ENCODE measurements at regions not wholly inside any gene's neighbourhood (a gene's known extent, or its start where the extent isn't known, plus 50 kb on each side); places are given as distances from the start of the nearest gene placed in this dataset.

DNA sequence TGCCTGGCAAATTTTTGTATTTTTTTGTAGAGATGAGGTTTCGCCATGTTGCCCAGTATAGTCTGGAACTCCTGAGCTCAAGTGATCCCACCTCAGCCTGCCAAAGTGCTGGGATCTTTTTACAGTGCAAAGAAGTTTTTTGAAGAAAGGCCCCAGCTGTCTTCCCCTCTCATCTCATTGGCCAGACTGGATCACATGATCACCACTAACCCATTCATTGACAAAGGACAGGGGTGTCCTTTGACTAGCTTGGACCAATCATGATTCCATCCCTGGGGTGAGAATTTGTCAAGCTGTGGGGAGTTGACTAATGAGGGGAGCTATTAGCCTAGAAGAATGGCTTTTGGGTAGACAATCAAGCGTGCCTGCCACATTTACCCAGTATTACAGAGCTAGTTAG, 232.9 kb upstream of the TANK start:
- TF ChIP-seq, protein P1, sequence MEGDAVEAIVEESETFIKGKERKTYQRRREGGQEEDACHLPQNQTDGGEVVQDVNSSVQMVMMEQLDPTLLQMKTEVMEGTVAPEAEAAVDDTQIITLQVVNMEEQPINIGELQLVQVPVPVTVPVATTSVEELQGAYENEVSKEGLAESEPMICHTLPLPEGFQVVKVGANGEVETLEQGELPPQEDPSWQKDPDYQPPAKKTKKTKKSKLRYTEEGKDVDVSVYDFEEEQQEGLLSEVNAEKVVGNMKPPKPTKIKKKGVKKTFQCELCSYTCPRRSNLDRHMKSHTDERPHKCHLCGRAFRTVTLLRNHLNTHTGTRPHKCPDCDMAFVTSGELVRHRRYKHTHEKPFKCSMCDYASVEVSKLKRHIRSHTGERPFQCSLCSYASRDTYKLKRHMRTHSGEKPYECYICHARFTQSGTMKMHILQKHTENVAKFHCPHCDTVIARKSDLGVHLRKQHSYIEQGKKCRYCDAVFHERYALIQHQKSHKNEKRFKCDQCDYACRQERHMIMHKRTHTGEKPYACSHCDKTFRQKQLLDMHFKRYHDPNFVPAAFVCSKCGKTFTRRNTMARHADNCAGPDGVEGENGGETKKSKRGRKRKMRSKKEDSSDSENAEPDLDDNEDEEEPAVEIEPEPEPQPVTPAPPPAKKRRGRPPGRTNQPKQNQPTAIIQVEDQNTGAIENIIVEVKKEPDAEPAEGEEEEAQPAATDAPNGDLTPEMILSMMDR (IDR thresholded peaks at IDR 0.05), result no peak

- TF ChIP-seq, protein P1 (IDR thresholded peaks at IDR 0.05), result no peak
Observed at GRCh38 chr2:160928854-160929301, 231.3 kb upstream of the TANK start.

GRCh38 chr2:160931531-160931930, 228.7 kb upstream of the TANK start:
- TF ChIP-seq, protein P1 (IDR thresholded peaks at IDR 0.05), result no peak

DNA sequence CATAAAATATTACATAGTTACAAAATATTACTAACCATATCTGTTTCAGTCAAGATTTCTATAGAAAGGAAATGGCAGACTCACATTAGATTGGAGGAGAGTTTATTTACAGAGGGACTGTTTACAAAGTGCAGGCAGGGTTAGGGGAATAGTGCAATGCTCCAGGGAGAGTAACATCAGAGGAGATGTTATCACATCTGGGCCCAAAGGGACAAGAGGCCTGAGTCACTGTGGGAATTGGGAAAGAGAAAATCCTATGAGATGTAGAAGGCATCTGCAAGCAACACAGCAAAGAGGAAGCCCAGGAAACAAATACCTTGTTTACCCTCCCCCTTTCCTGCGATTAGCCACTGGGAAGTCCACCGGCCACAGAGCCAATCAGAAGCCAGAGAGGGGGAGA, 227.3 kb upstream of the TANK start:
- TF ChIP-seq, protein P1 (IDR thresholded peaks at IDR 0.05), result no peak

DNA sequence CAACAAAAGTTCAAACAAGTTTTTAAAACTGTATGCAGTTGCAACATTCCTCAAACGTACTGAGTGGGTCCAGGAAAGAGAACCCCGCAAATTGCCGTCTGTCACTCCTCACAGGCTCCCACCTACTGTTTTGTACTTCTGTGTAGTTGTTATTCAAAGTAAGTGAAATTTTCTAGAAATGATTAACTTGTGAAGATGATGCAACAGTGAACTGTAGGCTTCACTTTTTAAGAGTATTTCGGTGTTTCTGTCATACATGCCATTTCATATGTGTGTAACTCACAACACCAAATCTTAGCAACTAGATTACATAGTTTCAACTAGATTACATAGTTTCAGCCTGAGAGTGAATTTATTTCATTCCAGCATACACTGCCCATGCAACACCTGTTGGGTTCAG, 226.0 kb upstream of the TANK start:
- TF ChIP-seq, protein P1 (IDR thresholded peaks at IDR 0.05), result no peak

GRCh38 chr2:160934991-160935390, 225.2 kb upstream of the TANK start:
- TF ChIP-seq, protein P1 (IDR thresholded peaks at IDR 0.05), result no peak

DNA sequence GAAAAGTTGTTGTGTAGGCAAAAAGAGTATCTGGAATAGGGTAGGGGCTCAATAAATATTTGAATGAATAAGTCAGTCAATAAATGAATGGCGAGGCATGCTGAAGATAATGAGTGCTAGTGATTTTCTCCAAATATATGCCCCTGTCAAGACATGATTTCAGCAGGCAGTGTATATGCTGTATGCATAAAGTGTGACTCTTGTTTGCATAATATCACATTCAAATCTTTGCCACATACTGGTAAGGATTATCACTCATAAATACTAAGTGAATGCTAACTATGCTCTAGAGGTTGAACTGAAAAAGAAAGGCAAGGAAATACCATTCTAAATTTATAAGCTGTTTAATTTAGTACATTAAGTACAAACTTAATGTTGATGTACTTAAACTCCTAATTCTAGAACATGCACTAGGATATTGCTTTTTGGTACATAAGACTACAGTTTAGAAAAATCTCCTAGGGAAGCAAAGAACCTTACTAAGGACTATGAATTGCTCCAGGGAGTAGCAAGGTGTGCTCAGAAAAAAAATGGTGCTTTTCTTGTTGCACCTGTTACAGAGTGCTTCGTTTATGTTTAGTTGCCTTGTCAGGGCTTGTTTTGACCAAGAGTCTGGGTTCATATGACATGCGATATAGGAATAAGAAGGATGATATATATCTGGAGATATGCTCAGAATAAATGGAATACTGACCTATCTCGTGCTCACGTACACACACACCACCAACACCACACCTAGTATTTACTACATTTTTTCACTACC, 224.0 kb upstream of the TANK start:
- TF ChIP-seq, protein P1 (IDR thresholded peaks at IDR 0.05), result no peak

All from LNCAP (cell line).